Stomach (tissue), 4 donors: ENCODE measurements at regions not wholly inside any gene's neighbourhood (a gene's known extent, or its start where the extent isn't known, plus 50 kb on each side); places are given as distances from the start of the nearest gene placed in this dataset.

ENCODE experiments used
- EP300 ChIP-seq: sonication (generic); formaldehyde crosslinking; IDR thresholded peaks from one replicate; pipeline ENCODE4 v1.6.1; 2017; ENCODE audit warnings: antibody characterized with exemption
- POLR2A ChIP-seq, 4 donors: fragments of 450-650 bp; IDR thresholded peaks; one replicate each; pipeline ENCODE4 v1.6.1; 2016; ENCODE audit warnings: antibody characterized with exemption in 4 of 4, control low read depth in 2 of 4, mild to moderate bottlenecking in 1 of 4, moderate library complexity in 1 of 4
- POLR2AphosphoS5 ChIP-seq, 3 donors: sonication (generic); formaldehyde crosslinking; IDR thresholded peaks; one replicate each; pipeline ENCODE4 v1.6.1; 2016; ENCODE audit warnings: antibody characterized with exemption in 3 of 3
- TF ChIP-seq, protein P1 (sequence below), 7 experiments: fragments of 450-650 bp in 4 of 7; fragments of 200-600 bp in 3 of 7; sonication (generic) in 3 of 7; IDR thresholded peaks; one replicate each; pipeline ENCODE4 v1.5.1; 2016 to 2019; ENCODE audit warnings: antibody characterized with exemption in 7 of 7, control low read depth in 2 of 7, mild to moderate bottlenecking in 1 of 7

GRCh38 chr12:16492820-16493797, 112.9 kb downstream of the LMO3 start:
- TF ChIP-seq, protein P1, sequence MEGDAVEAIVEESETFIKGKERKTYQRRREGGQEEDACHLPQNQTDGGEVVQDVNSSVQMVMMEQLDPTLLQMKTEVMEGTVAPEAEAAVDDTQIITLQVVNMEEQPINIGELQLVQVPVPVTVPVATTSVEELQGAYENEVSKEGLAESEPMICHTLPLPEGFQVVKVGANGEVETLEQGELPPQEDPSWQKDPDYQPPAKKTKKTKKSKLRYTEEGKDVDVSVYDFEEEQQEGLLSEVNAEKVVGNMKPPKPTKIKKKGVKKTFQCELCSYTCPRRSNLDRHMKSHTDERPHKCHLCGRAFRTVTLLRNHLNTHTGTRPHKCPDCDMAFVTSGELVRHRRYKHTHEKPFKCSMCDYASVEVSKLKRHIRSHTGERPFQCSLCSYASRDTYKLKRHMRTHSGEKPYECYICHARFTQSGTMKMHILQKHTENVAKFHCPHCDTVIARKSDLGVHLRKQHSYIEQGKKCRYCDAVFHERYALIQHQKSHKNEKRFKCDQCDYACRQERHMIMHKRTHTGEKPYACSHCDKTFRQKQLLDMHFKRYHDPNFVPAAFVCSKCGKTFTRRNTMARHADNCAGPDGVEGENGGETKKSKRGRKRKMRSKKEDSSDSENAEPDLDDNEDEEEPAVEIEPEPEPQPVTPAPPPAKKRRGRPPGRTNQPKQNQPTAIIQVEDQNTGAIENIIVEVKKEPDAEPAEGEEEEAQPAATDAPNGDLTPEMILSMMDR (IDR thresholded peaks at IDR 0.05), result no peak
- no peak for TF ChIP-seq POLR2A (IDR thresholded peaks at IDR 0.05)
- no peak for TF ChIP-seq EP300
- no peak for TF ChIP-seq POLR2AphosphoS5 (IDR thresholded peaks at IDR 0.05)
